ENCODE measurements at regions not wholly inside any gene's neighbourhood (a gene's known extent, or its start where the extent isn't known, plus 50 kb on each side); places are given as distances from the start of the nearest gene placed in this dataset.
"Not testable (repeated sequence)": the region's sequence is repeated elsewhere in the genome, so short reads cannot be mapped to it uniquely, and the experiment has no call there.

- intact Hi-C loops (cut with micrococcal nuclease): no loop called here
These were observed 437.2 kb upstream of the SYT4 start for GRCh38 chr18:43714343-43715010.

GRCh38 chr18:43719267-43719795 is 442.0 kb upstream of the SYT4 start:
- intact Hi-C loops (cut with micrococcal nuclease): no loop called here

GRCh38 chr18:43720041-43720440 is 442.8 kb upstream of the SYT4 start:
- intact Hi-C loops (cut with micrococcal nuclease): no loop called here

- intact Hi-C loops (cut with micrococcal nuclease): no loop called here
These were observed 458.3 kb upstream of the SYT4 start for GRCh38 chr18:43735570-43735969.

- intact Hi-C loops (cut with micrococcal nuclease): no loop called here
These were observed 467.9 kb upstream of the SYT4 start for GRCh38 chr18:43744960-43745745.

GRCh38 chr18:43751203-43751602 is 473.9 kb upstream of the SYT4 start:
- intact Hi-C loops (cut with micrococcal nuclease): no loop called here

GRCh38 chr18:43751835-43752234 is 474.5 kb upstream of the SYT4 start:
- intact Hi-C loops (cut with micrococcal nuclease): no loop called here

GRCh38 chr18:43757273-43757672 is 480.0 kb upstream of the SYT4 start:
- intact Hi-C loops (cut with micrococcal nuclease): no loop called here

GRCh38 chr18:43758734-43759133 is 481.4 kb upstream of the SYT4 start:
- intact Hi-C loops (cut with micrococcal nuclease): no loop called here

GRCh38 chr18:43760010-43760409 is 482.7 kb upstream of the SYT4 start:
- intact Hi-C loops (cut with micrococcal nuclease): no loop called here

- intact Hi-C loops (cut with micrococcal nuclease): loop anchor here (10.0 kb wide), 2 partner anchors 62 to 262 kb away; no protein-coding TSS in a partner anchor
These were observed 495.6 kb upstream of the SYT4 start for GRCh38 chr18:43772907-43773306.

GRCh38 chr18:43774497-43774896 is 497.2 kb upstream of the SYT4 start:
- intact Hi-C loops (cut with micrococcal nuclease): loop anchor here (10.0 kb wide), 2 partner anchors 60 to 260 kb away; no protein-coding TSS in a partner anchor

GRCh38 chr18:43775591-43775990 is 498.3 kb upstream of the SYT4 start:
- intact Hi-C loops (cut with micrococcal nuclease): loop anchor here (10.0 kb wide), 2 partner anchors 59 to 259 kb away; no protein-coding TSS in a partner anchor

GRCh38 chr18:43776997-43777396 is 499.7 kb upstream of the SYT4 start:
- intact Hi-C loops (cut with micrococcal nuclease): loop anchor here (10.0 kb wide), 2 partner anchors 58 to 258 kb away; no protein-coding TSS in a partner anchor

GRCh38 chr18:43777636-43778304 is 500.5 kb upstream of the SYT4 start:
- intact Hi-C loops (cut with micrococcal nuclease): loop anchor here (10.0 kb wide), 2 partner anchors 57 to 257 kb away; no protein-coding TSS in a partner anchor

- intact Hi-C loops (cut with micrococcal nuclease): no loop called here
These were observed 503.6 kb upstream of the SYT4 start for GRCh38 chr18:43780782-43781340.

GRCh38 chr18:43785158-43785557 is 507.9 kb upstream of the SYT4 start:
- intact Hi-C loops (cut with micrococcal nuclease): no loop called here

- intact Hi-C loops (cut with micrococcal nuclease): no loop called here
These were observed 509.6 kb upstream of the SYT4 start for GRCh38 chr18:43786893-43787292.

- intact Hi-C loops (cut with micrococcal nuclease): not testable (repeated sequence)
These were observed 510.4 kb upstream of the SYT4 start for GRCh38 chr18:43787721-43788120.

- intact Hi-C loops (cut with micrococcal nuclease): no loop called here
These were observed 512.1 kb upstream of the SYT4 start for GRCh38 chr18:43789234-43790000.

GRCh38 chr18:43793910-43794309 is 516.6 kb upstream of the SYT4 start:
- intact Hi-C loops (cut with micrococcal nuclease): no loop called here

Data from T-helper 1 cell treated with Interleukin-12 subunit alpha and Interleukin-12 subunit beta and Interleukin-4 antibody, amounts not matched to agents 30 ng/mL and 1 ng/mL, for 36 hours (primary cell).